HG03460 (cell line): ENCODE measurements at regions not wholly inside any gene's neighbourhood (a gene's known extent, or its start where the extent isn't known, plus 50 kb on each side); places are given as distances from the start of the nearest gene placed in this dataset.

ENCODE experiments used
- ATAC-seq: cut with Tn5 transposase; IDR thresholded peaks from one replicate; pipeline ENCODE4 v1.9.1; 2021; ENCODE audit not compliant: unreplicated experiment

DNA sequence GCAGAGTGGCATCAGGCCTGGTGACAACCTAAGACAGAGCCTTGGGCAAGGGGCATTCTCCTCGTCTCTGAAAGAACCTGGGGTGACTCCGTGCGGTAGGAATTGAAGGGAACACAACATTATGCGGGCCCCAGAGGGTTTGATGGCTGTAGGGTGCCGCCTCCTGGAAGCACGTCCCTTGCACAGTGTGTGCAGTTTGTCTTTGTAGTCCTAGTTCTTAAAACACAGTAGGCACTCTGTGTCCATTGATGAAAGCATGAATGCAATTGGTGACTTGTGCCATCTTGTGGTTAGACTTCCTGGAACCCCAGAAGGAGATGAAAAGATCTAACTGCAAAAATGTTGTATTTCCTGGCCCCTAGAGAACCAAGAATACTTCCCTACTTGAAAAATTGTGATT is 279.8 kb downstream of the UTP18 start:
- no peak for ATAC-seq

DNA sequence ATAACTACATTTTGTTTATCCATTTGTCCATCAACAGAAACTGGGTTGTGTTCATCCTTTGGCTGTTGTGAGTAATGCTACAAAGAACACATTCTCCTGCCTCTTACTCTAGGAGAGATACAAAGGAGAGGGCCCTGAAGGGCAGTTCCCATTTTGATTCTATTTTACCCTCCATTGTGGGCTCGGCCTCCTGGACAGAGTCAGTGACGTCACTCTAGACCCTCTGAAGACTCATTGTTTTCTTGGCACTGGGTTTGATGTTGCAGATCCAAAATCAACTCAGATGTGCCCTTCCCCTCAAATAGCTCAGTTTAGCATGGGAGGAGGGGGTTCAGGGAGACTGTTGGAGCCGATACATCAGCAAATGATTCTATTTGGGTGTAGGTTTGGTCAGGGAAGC is 280.9 kb downstream of the UTP18 start:
- no peak for ATAC-seq

DNA sequence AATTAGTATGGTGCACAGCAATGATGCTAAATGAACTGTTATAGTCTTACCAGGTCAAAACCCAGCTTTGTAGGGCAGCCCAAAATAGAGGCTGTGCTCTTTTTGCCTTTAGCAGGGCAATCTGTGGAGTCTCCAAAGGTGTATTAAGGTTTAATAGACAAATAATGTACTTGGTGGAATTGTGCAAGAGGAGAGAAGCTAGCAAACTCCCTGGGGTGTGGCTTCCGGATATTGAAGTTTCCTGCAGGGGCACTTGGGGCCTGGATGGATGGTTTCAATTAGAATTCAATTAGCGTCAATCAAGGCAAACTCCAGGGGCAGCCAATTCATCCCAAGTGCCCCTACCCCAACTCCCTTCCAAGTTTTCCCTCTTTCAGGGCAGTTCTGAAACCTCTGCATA is 285.8 kb downstream of the UTP18 start:
- ATAC-seq, result no peak

DNA sequence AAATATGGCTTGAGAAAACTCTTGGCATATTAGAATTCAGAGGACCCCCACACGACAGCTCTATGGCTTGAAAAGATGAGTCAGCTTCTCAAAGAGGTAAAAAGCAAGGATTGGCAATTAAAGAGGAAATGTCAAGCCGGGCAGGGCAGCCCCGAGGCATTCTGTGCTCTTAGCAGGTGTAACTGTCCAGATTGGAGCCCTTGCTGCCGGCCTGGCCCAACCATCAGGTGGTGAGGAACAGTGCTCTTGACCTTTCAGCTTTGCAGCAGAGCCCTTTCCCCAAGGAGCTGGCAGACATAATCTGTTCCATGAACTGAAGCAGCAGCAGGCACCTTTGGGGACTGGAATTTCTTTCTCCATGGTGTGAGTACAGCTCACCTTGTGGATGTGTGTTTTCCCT is 287.8 kb downstream of the UTP18 start:
- no peak for ATAC-seq

DNA sequence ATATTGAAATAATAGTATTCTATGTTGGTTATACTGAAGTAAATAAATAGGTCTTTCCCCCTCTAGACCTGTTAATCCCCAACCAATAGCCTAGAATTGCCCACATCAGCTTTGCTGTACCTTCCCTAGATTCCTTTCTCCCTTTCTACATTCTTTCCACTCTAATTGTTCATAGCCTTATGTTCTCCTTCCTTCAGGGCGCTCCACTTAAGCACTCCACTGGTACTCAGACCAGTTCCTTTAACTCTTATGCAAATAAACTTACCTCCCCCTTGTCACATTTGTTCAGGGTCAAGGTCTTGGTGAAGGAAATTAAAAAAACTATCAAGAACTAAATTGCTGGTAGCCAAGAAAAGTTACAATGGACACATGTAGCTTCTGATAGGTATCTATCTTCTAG is 294.8 kb downstream of the UTP18 start:
- no peak for ATAC-seq

DNA sequence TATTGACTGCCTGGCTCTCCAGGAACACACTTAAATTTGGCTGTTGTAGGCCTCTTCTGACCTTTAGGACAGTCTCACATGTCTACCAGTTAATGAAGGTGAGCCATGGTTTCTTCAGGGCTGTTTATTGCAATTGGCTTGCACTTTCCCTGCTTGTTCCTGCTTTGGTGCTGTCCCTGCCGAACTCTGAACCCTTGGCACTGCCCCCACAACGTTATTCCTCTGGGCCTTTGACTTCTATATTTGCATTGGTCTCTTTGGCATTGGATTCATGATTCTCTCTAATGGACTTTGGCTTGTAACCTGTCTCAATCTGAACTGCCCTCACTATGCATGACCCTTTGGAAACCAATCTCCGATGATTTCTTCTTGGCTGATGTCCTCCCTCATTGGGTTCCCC is 299.4 kb downstream of the UTP18 start:
- no peak for ATAC-seq

DNA sequence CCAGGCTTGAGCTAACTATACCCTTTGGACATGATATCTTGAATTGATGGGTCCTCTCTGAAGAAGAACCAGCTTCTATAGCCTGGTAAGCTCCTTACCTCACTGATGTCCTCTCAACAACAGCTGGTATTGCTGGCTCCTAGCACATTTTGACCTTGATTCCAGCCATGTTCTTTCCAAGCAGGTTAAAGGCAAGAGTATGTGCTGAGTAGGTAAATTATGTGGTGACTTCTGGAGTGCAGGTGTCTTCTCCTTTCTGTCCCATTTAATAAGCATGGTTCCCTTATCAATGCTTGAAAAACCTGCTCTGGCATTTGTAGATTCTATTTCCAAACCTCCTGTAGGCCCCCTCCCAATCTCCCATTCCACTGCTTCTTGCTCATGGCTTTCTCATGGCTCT is 300.1 kb downstream of the UTP18 start:
- no peak for ATAC-seq

DNA sequence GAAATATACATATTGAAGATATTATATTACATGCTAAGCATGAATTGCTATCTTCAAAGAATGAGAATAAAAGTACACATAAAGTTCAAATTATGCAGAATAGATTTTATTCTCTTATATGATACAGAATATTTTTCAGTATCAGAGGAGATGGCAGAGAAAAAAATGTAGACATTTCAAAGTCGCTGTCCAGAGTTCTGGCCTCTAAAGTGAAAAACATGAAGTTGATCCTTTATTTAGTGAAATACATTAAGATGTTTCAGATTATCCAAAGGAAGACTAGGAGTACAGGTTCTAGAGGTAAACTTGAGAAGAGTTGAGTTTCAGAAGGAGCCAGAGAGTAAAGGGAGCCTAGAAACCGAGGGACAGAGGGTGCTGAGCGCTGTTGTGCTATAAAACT is 303.6 kb downstream of the UTP18 start:
- no peak for ATAC-seq

DNA sequence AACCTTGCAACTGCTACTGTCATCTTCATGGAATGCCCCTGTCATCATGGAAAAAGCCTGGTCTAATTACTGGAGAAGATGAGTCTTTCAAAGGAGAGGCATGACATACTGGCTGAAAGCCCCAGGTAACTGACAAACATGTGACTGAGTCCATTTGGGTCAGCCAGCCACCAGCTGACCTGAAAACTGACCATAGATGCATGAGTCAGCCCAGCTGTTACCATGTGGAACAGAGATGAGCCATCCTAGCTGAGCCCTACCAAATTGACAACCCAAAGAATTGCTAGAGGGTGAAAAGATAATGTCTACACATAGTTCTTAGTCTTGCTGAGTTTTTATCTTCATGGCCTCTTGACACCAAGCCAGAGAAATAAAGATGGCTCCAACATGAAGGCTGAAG is 311.8 kb downstream of the UTP18 start:
- ATAC-seq, result no peak
